Mucosa of descending colon (tissue), 3 donors: ENCODE measurements at regions not wholly inside any gene's neighbourhood (a gene's known extent, or its start where the extent isn't known, plus 50 kb on each side); places are given as distances from the start of the nearest gene placed in this dataset.

ENCODE experiments used
- ATAC-seq: fragments of 200-7000 bp; cut with Tn5 transposase; one replicate; pipeline ENCODE4 v1.9.1; 2020; ENCODE audit warnings: mild to moderate bottlenecking, moderate library complexity
- DNase-seq, 3 donors: peaks; one replicate each; pipeline ENCODE4 v3.0.0-alpha.2; 2020
- H3K36me3 ChIP-seq: fragments of 200-600 bp; one replicate; pipeline ENCODE4 v1.8.0; 2021; ENCODE audit warnings: low read depth, mild to moderate bottlenecking
- H3K4me1 ChIP-seq: fragments of 200-600 bp; one replicate; pipeline ENCODE4 v1.8.0; 2021; ENCODE audit warnings: low read depth, mild to moderate bottlenecking
- H3K4me3 ChIP-seq: fragments of 200-600 bp; one replicate; pipeline ENCODE4 v1.8.0; 2021; ENCODE audit warnings: mild to moderate bottlenecking
- H3K9me3 ChIP-seq: fragments of 200-600 bp; one replicate; pipeline ENCODE4 v1.8.0; 2021; ENCODE audit warnings: mild to moderate bottlenecking
- CTCF ChIP-seq: fragments of 200-600 bp; IDR thresholded peaks from one replicate; pipeline ENCODE4 v1.8.0; 2022; ENCODE audit warnings: antibody characterized with exemption, mild to moderate bottlenecking
- intact Hi-C, 2 donors: fragments of 100-400 bp; cut with DNase I in 1 of 2; cut with micrococcal nuclease in 1 of 2; formaldehyde crosslinking; loops; one replicate each; pipeline versions ENCODE4 v1.11.0 to v1.11.1; 2022; cut with DNase I, micrococcal nuclease
- donor health status: DM: no; HTN: no; CAD: no; lungs with moderate emphysema.
- donor health status: DM: no; HTN: no; CAD: no.
- donor health status: DM: no; HTN: yes; CAD: no.

- Histone ChIP-seq H3K9me3 (no peaks in the 10 kb centered on the region), H3K36me3 (no peaks in the 10 kb centered on the region), H3K4me3 (no peak overlapping the region), H3K4me1 (no peaks in the 10 kb centered on the region)
- DNase-seq (no peak), ATAC-seq (no peak)
- TF ChIP-seq CTCF: no peak
- intact Hi-C loops: no loop called here
These were observed 127.5 kb upstream of the OBI1 start for GRCh38 chr13:78786459-78786858.

GRCh38 chr13:78785764-78786163 lies 126.8 kb upstream of the OBI1 start:
- no peaks in the 10 kb centered on the region for H3K4me1 ChIP-seq
- ATAC-seq (no peak), DNase-seq (no peak)
- H3K4me3 ChIP-seq: no peak overlapping the region
- no peaks in the 10 kb centered on the region for H3K36me3 ChIP-seq
- no peak for TF ChIP-seq CTCF
- intact Hi-C loops: no loop called here
- no peaks in the 10 kb centered on the region for H3K9me3 ChIP-seq

- no peak for TF ChIP-seq CTCF
- ATAC-seq (no peak), DNase-seq (no peak)
- Histone ChIP-seq H3K4me3 (no peak overlapping the region), H3K9me3 (no peaks in the 10 kb centered on the region), H3K4me1 (no peaks in the 10 kb centered on the region), H3K36me3 (no peaks in the 10 kb centered on the region)
- intact Hi-C loops: no loop called here
These were observed 125.2 kb upstream of the OBI1 start for GRCh38 chr13:78784014-78784750.

GRCh38 chr13:78780708-78781107 lies 121.8 kb upstream of the OBI1 start:
- no peak for TF ChIP-seq CTCF
- H3K4me1 ChIP-seq: no peaks in the 10 kb centered on the region
- intact Hi-C loops: no loop called here
- H3K9me3 ChIP-seq: no peaks in the 10 kb centered on the region
- no peaks in the 10 kb centered on the region for H3K36me3 ChIP-seq
- ATAC-seq (no peak), DNase-seq (no peak)
- no peak overlapping the region for H3K4me3 ChIP-seq

- H3K9me3 ChIP-seq: no peaks in the 10 kb centered on the region
- no peak overlapping the region for H3K4me3 ChIP-seq
- ATAC-seq (no peak), DNase-seq (no peak)
- intact Hi-C loops: no loop called here
- no peaks in the 10 kb centered on the region for H3K36me3 ChIP-seq
- no peaks in the 10 kb centered on the region for H3K4me1 ChIP-seq
- no peak for TF ChIP-seq CTCF
These were observed 120.7 kb upstream of the OBI1 start for GRCh38 chr13:78779608-78780007.

- TF ChIP-seq CTCF: no peak
- DNase-seq (no peak), ATAC-seq (no peak)
- Histone ChIP-seq H3K4me1 (no peaks in the 10 kb centered on the region), H3K9me3 (no peaks in the 10 kb centered on the region), H3K36me3 (no peaks in the 10 kb centered on the region), H3K4me3 (no peak overlapping the region)
- intact Hi-C loops: no loop called here
These were observed 119.0 kb upstream of the OBI1 start for GRCh38 chr13:78777976-78778375.
